Type B pancreatic cell (in vitro differentiated cells): ENCODE measurements at regions not wholly inside any gene's neighbourhood (a gene's known extent, or its start where the extent isn't known, plus 50 kb on each side); places are given as distances from the start of the nearest gene placed in this dataset.

Experiments used
- DNase-seq: peaks from one replicate; pipeline ENCODE4 v3.0.0; 2021; ENCODE audit warnings: mixed read lengths; ENCODE audit not compliant: unreplicated experiment; ENCODE audit errors: extremely low spot score
- H3K27ac Mint-ChIP-seq: 2 replicates; pipeline ENCODE4 v1.8.0; 2021; ENCODE audit warnings: mild to moderate bottlenecking, mixed read lengths
- H3K27me3 Mint-ChIP-seq: 2 replicates; pipeline ENCODE4 v1.8.0; 2021; ENCODE audit warnings: mixed read lengths
- H3K36me3 Mint-ChIP-seq: 2 replicates; pipeline ENCODE4 v1.8.0; 2021; ENCODE audit warnings: mixed read lengths
- H3K4me1 Mint-ChIP-seq: one replicate; pipeline ENCODE4 v1.8.0; 2021; ENCODE audit warnings: mixed read lengths; ENCODE audit not compliant: unreplicated experiment
- H3K4me3 Mint-ChIP-seq: 2 replicates; pipeline ENCODE4 v1.8.0; 2021; ENCODE audit warnings: mild to moderate bottlenecking, mixed read lengths
- H3K9me3 Mint-ChIP-seq: 2 replicates; pipeline ENCODE4 v1.8.0; 2021; ENCODE audit warnings: mixed read lengths
- CTCF ChIP-seq: fragments of 200-600 bp; sonication (generic); conservative IDR thresholded peaks from 2 replicates; pipeline ENCODE4 v1.5.0; 2021; ENCODE audit warnings: antibody characterized with exemption, mild to moderate bottlenecking

DNA sequence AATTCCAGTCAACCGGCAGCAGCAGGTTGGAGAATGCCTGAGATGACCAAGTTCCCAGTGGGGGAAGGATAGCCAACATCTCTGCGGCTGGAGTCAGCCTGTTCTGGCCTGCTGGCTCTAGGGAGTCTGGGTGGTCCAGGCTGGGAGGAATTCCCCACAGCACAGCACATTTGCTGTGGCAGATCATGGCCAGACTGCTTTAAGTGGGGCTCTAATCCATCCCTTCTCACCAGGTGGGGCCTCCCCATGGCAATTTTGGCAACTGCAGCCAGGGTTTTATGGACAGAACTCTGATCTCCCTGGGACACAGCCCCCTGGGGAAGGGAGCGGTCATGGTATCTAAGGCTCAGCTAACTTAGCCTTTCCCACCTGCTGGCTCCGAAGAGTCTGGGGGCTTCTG is 226.1 kb downstream of the DTWD2 start:
- H3K27me3 Mint-ChIP-seq: peaks cover 2% of the 10 kb centered on the region
- no peak for DNase-seq
- no peaks in the 10 kb centered on the region for H3K9me3 Mint-ChIP-seq
- no peak overlapping the region for H3K27ac Mint-ChIP-seq
- no peaks in the 10 kb centered on the region for H3K36me3 Mint-ChIP-seq
- H3K4me1 Mint-ChIP-seq: no peaks in the 10 kb centered on the region
- no peak overlapping the region for H3K4me3 Mint-ChIP-seq
- TF ChIP-seq CTCF: no peak

GRCh38 chr5:118761814-118762213 is 226.5 kb downstream of the DTWD2 start:
- H3K4me3 Mint-ChIP-seq: no peak overlapping the region

GRCh38 chr5:118752969-118753368 is 235.4 kb downstream of the DTWD2 start:
- no peaks in the 10 kb centered on the region for H3K36me3 Mint-ChIP-seq
- DNase-seq: no peak
- no peaks in the 10 kb centered on the region for H3K4me1 Mint-ChIP-seq
- H3K27me3 Mint-ChIP-seq: no peaks in the 10 kb centered on the region
- no peak overlapping the region for H3K4me3 Mint-ChIP-seq
- H3K27ac Mint-ChIP-seq: no peak overlapping the region
- H3K9me3 Mint-ChIP-seq: peaks cover 6% of the 10 kb centered on the region
- no peak for TF ChIP-seq CTCF

More at GRCh38 chr5:118761814-118762213, 226.5 kb downstream of the DTWD2 start:
- no peak for DNase-seq
- H3K4me1 Mint-ChIP-seq: no peaks in the 10 kb centered on the region
- H3K36me3 Mint-ChIP-seq: no peaks in the 10 kb centered on the region
- H3K27ac Mint-ChIP-seq: no peak overlapping the region
- peaks cover 2% of the 10 kb centered on the region for H3K27me3 Mint-ChIP-seq
- H3K9me3 Mint-ChIP-seq: no peaks in the 10 kb centered on the region
- no peak for TF ChIP-seq CTCF

DNA sequence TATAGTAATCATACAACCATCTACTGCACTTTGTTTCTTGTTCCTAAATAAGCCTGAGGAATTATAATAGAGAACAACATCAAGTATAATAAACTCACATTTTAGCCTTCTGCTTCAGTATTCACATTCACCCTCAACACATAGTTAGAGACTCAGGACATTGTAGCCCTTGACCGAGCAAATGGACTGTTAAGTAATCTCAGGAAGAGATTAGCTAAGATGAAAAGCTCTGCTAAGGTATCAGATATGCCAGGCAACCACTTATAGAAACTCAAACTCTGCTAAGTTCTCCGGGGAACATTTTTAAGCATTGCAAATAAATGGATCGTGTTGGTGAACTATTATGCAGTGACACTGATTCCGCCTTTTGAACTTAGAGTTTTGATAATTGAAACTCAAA is 252.0 kb downstream of the DTWD2 start:
- Mint-ChIP-seq H3K4me1 (no peaks in the 10 kb centered on the region), H3K27ac (no peak overlapping the region), H3K9me3 (peaks cover 2% of the 10 kb centered on the region), H3K36me3 (no peaks in the 10 kb centered on the region), H3K27me3 (no peaks in the 10 kb centered on the region), H3K4me3 (no peak overlapping the region)
- DNase-seq: no peak
- no peak for TF ChIP-seq CTCF

DNA sequence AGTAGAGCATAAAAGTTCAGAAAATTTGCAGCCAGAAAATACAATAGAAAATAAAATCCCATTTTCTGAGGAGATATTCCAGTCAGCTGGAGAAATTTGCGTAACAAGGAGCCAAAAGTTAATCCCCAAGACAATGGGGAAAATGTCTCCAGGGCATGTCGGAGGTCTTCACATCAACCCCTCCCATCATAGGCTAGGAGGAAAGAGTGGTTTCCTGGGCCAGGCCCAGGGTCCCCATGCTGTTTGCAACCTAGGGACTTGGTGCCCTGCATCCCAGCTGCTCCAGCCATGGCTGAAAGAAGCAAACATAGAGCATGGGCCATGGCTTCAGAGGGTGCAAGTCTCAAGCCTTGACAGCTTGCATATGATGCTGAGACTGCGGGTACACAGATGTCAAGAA is 255.0 kb downstream of the DTWD2 start:
- Mint-ChIP-seq H3K9me3 (peaks cover 5% of the 10 kb centered on the region), H3K4me3 (no peak overlapping the region)
- no peak for TF ChIP-seq CTCF

DNA sequence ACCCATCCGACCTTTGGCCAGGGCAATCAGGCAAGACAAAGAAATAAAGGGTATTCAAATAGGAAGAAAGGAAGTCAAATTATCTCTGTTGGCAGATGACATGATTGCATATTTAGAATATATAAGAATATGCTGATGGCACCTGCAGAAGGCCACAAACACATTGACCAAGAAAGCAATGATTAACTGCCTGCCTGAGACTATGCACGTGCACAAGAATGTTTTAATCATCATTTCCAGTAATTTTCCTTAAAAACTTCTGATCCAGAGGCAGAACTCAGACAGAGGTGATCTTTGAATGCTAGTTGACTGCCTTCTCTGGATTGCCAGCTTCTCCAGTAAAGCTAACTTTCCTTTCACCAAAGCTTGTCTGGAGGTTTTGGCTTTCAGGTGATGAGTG is 260.2 kb downstream of the DTWD2 start:
- Mint-ChIP-seq H3K4me3 (no peak overlapping the region), H3K36me3 (no peaks in the 10 kb centered on the region), H3K27ac (no peak overlapping the region), H3K4me1 (peaks cover 6% of the 10 kb centered on the region), H3K27me3 (no peaks in the 10 kb centered on the region), H3K9me3 (peaks cover 5% of the 10 kb centered on the region)
- no peak for DNase-seq
- no peak for TF ChIP-seq CTCF

More for the DNA sequence above, 255.0 kb downstream of the DTWD2 start:
- no peaks in the 10 kb centered on the region for H3K36me3 Mint-ChIP-seq
- no peaks in the 10 kb centered on the region for H3K4me1 Mint-ChIP-seq
- no peaks in the 10 kb centered on the region for H3K27me3 Mint-ChIP-seq
- H3K27ac Mint-ChIP-seq: no peak overlapping the region
- no peak for DNase-seq
